H1 (cell line): ENCODE measurements at regions not wholly inside any gene's neighbourhood (a gene's known extent, or its start where the extent isn't known, plus 50 kb on each side); places are given as distances from the start of the nearest gene placed in this dataset.

Experiments used
- CTCF ChIA-PET: fragments of 300-600 bp; sonication (Branson Sonifier 250); formaldehyde crosslinking; loops from one replicate; lab custom pipeline; 2021; ENCODE audit not compliant: partially characterized antibody; lab: Charles Lee
- POLR2A ChIA-PET: fragments of 300-600 bp; sonication (Branson Sonifier 250); formaldehyde crosslinking; loops from one replicate; lab custom pipeline; 2021; ENCODE audit warnings: inconsistent platforms; ENCODE audit not compliant: partially characterized antibody; lab: Charles Lee
- DNase-seq, 2 experiments: peaks; one replicate each; pipeline versions ENCODE4 v3.0.0 to v3.0.0-alpha.2; 2010 to 2022; ENCODE audit warnings: low spot score in 2 of 2, low read depth in 1 of 2, mixed read lengths in 1 of 2
- FAIRE-seq: peaks from 2 replicates; lab custom pipeline; 2011; peaks lifted over from hg19 to GRCh38; lab: Jason Lieb, UNC
- H2AFZ ChIP-seq: 2 replicates; pipeline ENCODE4 v1.8.1; 2012; ENCODE audit warnings: low read length, inconsistent platforms
- H2AK5ac ChIP-seq: 2 replicates; pipeline ENCODE4 v1.6.1; 2013; ENCODE audit warnings: low read depth, low read length
- H2BK120ac ChIP-seq: replicated peaks from 2 replicates; pipeline ENCODE3; 2013; ENCODE audit warnings: low read depth, low read length, inconsistent platforms
- H2BK12ac ChIP-seq: 2 replicates; pipeline ENCODE4 v1.6.1; 2013; ENCODE audit warnings: low read depth, low read length
- H2BK15ac ChIP-seq: 2 replicates; pipeline ENCODE4 v1.6.1; 2013; ENCODE audit warnings: low read length
- H2BK20ac ChIP-seq: 2 replicates; pipeline ENCODE4 v1.6.1; 2013; ENCODE audit warnings: low read length
- H2BK5ac ChIP-seq: 2 replicates; pipeline ENCODE4 v1.6.1; 2013; ENCODE audit warnings: low read depth, low read length
- H3K14ac ChIP-seq: 2 replicates; pipeline ENCODE4 v1.6.1; 2013; ENCODE audit warnings: inconsistent platforms; ENCODE audit not compliant: insufficient read length
- H3K18ac ChIP-seq: 2 replicates; pipeline ENCODE4 v1.6.1; 2013; ENCODE audit warnings: low read length; ENCODE audit errors: extremely low read depth
- H3K23ac ChIP-seq: 2 replicates; pipeline ENCODE4 v1.6.1; 2013; ENCODE audit warnings: inconsistent platforms; ENCODE audit not compliant: insufficient read length
- H3K23me2 ChIP-seq: 2 replicates; pipeline ENCODE4 v1.6.1; 2013; ENCODE audit warnings: low read depth, low read length
- H3K27ac ChIP-seq: 2 replicates; pipeline ENCODE4 v1.6.1; 2011; ENCODE audit warnings: low read depth, low read length, inconsistent platforms
- H3K27me3 ChIP-seq, 4 experiments: replicated peaks in 1 of 4; 1 replicate in 1 of 4; 2 replicates in 3 of 4; pipeline versions ENCODE4 v1.6.1 to v1.8.1; 2011 to 2013; ENCODE audit warnings: low read length in 3 of 4, mild to moderate bottlenecking in 3 of 4, inconsistent platforms in 2 of 4, mixed read lengths in 2 of 4, moderate library complexity in 1 of 4; ENCODE audit not compliant: control insufficient read depth in 3 of 4, insufficient read depth in 3 of 4; ENCODE audit errors: extremely low read depth in 1 of 4
- H3K36me3 ChIP-seq, 4 experiments: 2 replicates each; pipeline versions ENCODE4 v1.6.1 to v1.8.1; 2011 to 2013; ENCODE audit warnings: mild to moderate bottlenecking in 4 of 4, low read length in 3 of 4, moderate library complexity in 2 of 4, control low read depth in 1 of 4, inconsistent platforms in 1 of 4; ENCODE audit not compliant: insufficient read depth in 4 of 4, control insufficient read depth in 2 of 4
- H3K4ac ChIP-seq: replicated peaks from 2 replicates; pipeline ENCODE3; 2013; ENCODE audit warnings: low read length, low read depth, mixed read lengths, inconsistent platforms; ENCODE audit not compliant: insufficient read length
- H3K4me1 ChIP-seq, 4 experiments: replicated peaks in 1 of 4; 1 replicate in 1 of 4; 2 replicates in 3 of 4; pipeline versions ENCODE4 v1.6.1 to v1.8.1; 2011 to 2013; ENCODE audit warnings: low read length in 3 of 4, inconsistent platforms in 2 of 4, mixed read lengths in 1 of 4; ENCODE audit not compliant: insufficient read depth in 4 of 4, control insufficient read depth in 3 of 4
- H3K4me2 ChIP-seq, 2 experiments: 2 replicates each; pipeline versions ENCODE4 v1.6.1 to v1.8.1; 2011 to 2013; ENCODE audit warnings: low read depth in 2 of 2, low read length in 2 of 2, control low read depth in 1 of 2, inconsistent platforms in 1 of 2, mild to moderate bottlenecking in 1 of 2; ENCODE audit not compliant: insufficient read depth in 1 of 2
- H3K4me3 ChIP-seq, 4 experiments: fragments of 200-600, 300-600 bp in 1 of 4; sonication (generic), shearing (Covaris generic), sonication (Bioruptor Twin) in 1 of 4; 2 replicates each; pipeline versions ENCODE4 v1.5.1 to v1.8.1; 2011 to 2016; ENCODE audit warnings: low read length in 4 of 4, low read depth in 3 of 4, control low read depth in 2 of 4, inconsistent platforms in 2 of 4, mild to moderate bottlenecking in 2 of 4, mixed read lengths in 1 of 4, moderate library complexity in 1 of 4; ENCODE audit not compliant: insufficient read depth in 2 of 4; ENCODE audit errors: extremely low read depth in 1 of 4
- H3K56ac ChIP-seq: replicated peaks from 2 replicates; pipeline ENCODE3; 2013; ENCODE audit warnings: low read depth, mild to moderate bottlenecking, mixed read lengths, low read length, inconsistent platforms; ENCODE audit not compliant: insufficient read length
- H3K79me1 ChIP-seq: 2 replicates; pipeline ENCODE4 v1.6.1; 2013; ENCODE audit warnings: low read depth, low read length, control low read depth
- H3K79me2 ChIP-seq, 2 experiments: 2 replicates each; pipeline versions ENCODE4 v1.6.1 to v1.8.1; 2012 to 2013; ENCODE audit warnings: low read length in 2 of 2, mild to moderate bottlenecking in 2 of 2, inconsistent platforms in 1 of 2; ENCODE audit not compliant: insufficient read depth in 2 of 2, control insufficient read depth in 1 of 2
- H3K9ac ChIP-seq, 4 experiments: replicated peaks in 1 of 4; 1 replicate in 1 of 4; 2 replicates in 3 of 4; pipeline versions ENCODE4 v1.6.1 to v1.8.1; 2011 to 2013; ENCODE audit warnings: low read depth in 3 of 4, low read length in 3 of 4, control low read depth in 2 of 4, mild to moderate bottlenecking in 2 of 4, moderate library complexity in 2 of 4, inconsistent platforms in 1 of 4; ENCODE audit errors: extremely low read depth in 1 of 4
- H3K9me3 ChIP-seq, 2 experiments: 2 replicates each; pipeline versions ENCODE4 v1.6.1 to v1.8.1; 2012 to 2013; ENCODE audit warnings: mild to moderate bottlenecking in 2 of 2, moderate library complexity in 2 of 2, control low read depth in 1 of 2, inconsistent platforms in 1 of 2, low read depth in 1 of 2, low read length in 1 of 2, mixed read lengths in 1 of 2; ENCODE audit not compliant: insufficient read depth in 2 of 2
- H4K20me1 ChIP-seq, 2 experiments: replicated peaks in 1 of 2; 2 replicates each; pipeline versions ENCODE3 to v1.8.1; 2011 to 2013; ENCODE audit warnings: inconsistent platforms in 2 of 2, low read length in 2 of 2, mild to moderate bottlenecking in 1 of 2; ENCODE audit not compliant: insufficient read depth in 2 of 2, control insufficient read depth in 1 of 2
- H4K5ac ChIP-seq: 2 replicates; pipeline ENCODE4 v1.6.1; 2013; ENCODE audit warnings: low read length, low read depth, mixed read lengths, inconsistent platforms; ENCODE audit not compliant: insufficient read length
- H4K8ac ChIP-seq: 2 replicates; pipeline ENCODE4 v1.8.0; 2013; ENCODE audit warnings: mild to moderate bottlenecking, moderate library complexity, low read length, inconsistent platforms; ENCODE audit not compliant: insufficient read depth; ENCODE audit errors: extremely low read depth
- H4K91ac ChIP-seq: replicated peaks from 2 replicates; pipeline ENCODE3; 2013; ENCODE audit warnings: low read length, mixed read lengths, inconsistent platforms; ENCODE audit not compliant: insufficient read length
- BACH1 ChIP-seq: IDR thresholded peaks from 2 replicates; pipeline ENCODE4 v1.6.1; 2012; ENCODE audit warnings: low read length, improper control_type of control experiment
- CHD1 ChIP-seq: IDR thresholded peaks from 2 replicates; pipeline ENCODE4 v1.6.1; 2012; ENCODE audit warnings: low read depth, low read length, improper control_type of control experiment
- CREB1 ChIP-seq: IDR thresholded peaks from 2 replicates; pipeline ENCODE4 v1.6.1; 2012; ENCODE audit warnings: inconsistent platforms
- GTF2F1 ChIP-seq: IDR thresholded peaks from 2 replicates; pipeline ENCODE4 v1.6.1; 2012; ENCODE audit warnings: low read depth, low read length, improper control_type of control experiment, borderline replicate concordance
- JUN ChIP-seq: IDR thresholded peaks from 2 replicates; pipeline ENCODE4 v1.6.1; 2011; ENCODE audit warnings: low read depth, mild to moderate bottlenecking, improper control_type of control experiment, low read length
- JUND ChIP-seq: IDR thresholded peaks from 2 replicates; pipeline ENCODE4 v1.6.1; 2011; ENCODE audit warnings: mild to moderate bottlenecking, improper control_type of control experiment, low read length
- KDM1A ChIP-seq: fragments of 200-600, 300-600 bp; sonication (generic); IDR thresholded peaks from 2 replicates; pipeline ENCODE4 v1.7.1; 2016; ENCODE audit warnings: mild to moderate bottlenecking, low read length, borderline replicate concordance
- NRF1 ChIP-seq: IDR thresholded peaks from 2 replicates; pipeline ENCODE4 v1.6.1; 2011; ENCODE audit warnings: mild to moderate bottlenecking, low read depth, low read length, improper control_type of control experiment
- SAP30 ChIP-seq: fragments of 300-600 bp; sonication (generic); IDR thresholded peaks from 2 replicates; pipeline ENCODE4 v1.7.1; 2012; ENCODE audit warnings: low read length, moderate library complexity, mild to moderate bottlenecking, inconsistent platforms; ENCODE audit not compliant: insufficient read depth, insufficient replicate concordance
- TBP ChIP-seq: IDR thresholded peaks from 2 replicates; pipeline ENCODE4 v1.6.1; 2011; ENCODE audit warnings: low read depth, low read length, improper control_type of control experiment
- WGBS, 2 experiments: shearing (Covaris generic) in 1 of 2; methylation state at CpG; one replicate each; pipeline versions ENCODE4 v1.1.6 to v1.1.7; 2013 to 2015; ENCODE audit warnings: low lambda C conversion rate in 2 of 2, mixed read lengths in 2 of 2, inconsistent platforms in 1 of 2, low coverage in 1 of 2, missing lambda C conversion rate in 1 of 2; ENCODE audit not compliant: insufficient replicate concordance in 2 of 2, insufficient coverage in 1 of 2, insufficient read length in 1 of 2; ENCODE audit errors: extremely low coverage in 1 of 2, missing lambda C conversion rate in 1 of 2; 5-methylcytosine and 5-hydroxymethylcytosine counted together

DNA sequence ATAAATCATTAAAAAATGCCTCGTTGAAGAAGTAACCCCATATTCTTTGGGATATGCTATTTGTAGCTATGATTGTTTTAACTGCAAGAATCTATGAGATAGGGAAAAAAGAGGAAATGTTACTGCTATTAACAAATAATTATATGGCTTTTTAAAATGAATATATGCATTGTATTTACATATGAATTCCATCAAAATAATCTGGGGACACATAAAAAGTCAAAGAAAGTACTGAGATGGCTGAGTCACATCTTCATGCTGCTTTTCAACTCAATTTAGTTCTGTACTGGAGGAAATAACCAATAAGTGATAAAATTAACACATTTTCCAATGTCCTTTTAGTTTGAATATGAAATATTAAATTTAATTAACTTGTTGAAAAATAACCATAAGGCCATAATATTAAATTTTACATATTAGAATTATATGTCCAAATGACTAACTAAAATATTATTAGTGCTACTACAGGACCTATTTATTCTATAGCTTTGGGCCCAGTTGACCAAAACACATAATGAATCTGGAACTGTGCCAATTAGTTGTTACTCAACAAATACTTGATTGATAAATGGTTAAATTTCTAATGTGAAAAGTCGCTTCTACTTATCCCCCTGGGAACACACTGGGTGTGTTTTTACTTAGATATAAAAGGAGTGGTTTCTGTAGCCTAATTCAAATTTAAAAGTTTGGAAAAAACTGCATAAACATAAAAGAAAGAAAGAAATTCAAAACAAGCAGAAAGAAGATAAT, 214.6 kb upstream of the PFKP start:
- CTCF ChIA-PET, result interaction anchor here (0.6 to 1.2 kb wide), 4 partner anchors 36 to 192 kb away, joined by 3 to 4 read pairs (median 3); no protein-coding TSS in a partner anchor
- H3K4me2 ChIP-seq, result no peak overlapping the region
- no peak overlapping the region for H3K14ac ChIP-seq
- no peak overlapping the region for H2BK5ac ChIP-seq
- no peaks in the 10 kb centered on the region for H3K27me3 ChIP-seq
- no peak overlapping the region for H2AK5ac ChIP-seq
- H3K23ac ChIP-seq, result no peak overlapping the region
- no peak overlapping the region for H2BK15ac ChIP-seq
- no peak overlapping the region for H3K56ac ChIP-seq
- H3K27ac ChIP-seq, result no peak overlapping the region
- no peak overlapping the region for H2BK20ac ChIP-seq
- 88% methylated on average over 2 of the region's 2 CpGs; no CpG with 5 or more reads in 1 of the 2 experiments for WGBS, 2 experiments
- no peaks in the 10 kb centered on the region for H4K20me1 ChIP-seq
- no peak overlapping the region for H3K9ac ChIP-seq
- H3K18ac ChIP-seq, result no peak overlapping the region
- H4K91ac ChIP-seq, result no peak overlapping the region
- no peak overlapping the region for H3K4ac ChIP-seq
- H4K8ac ChIP-seq, result no peak overlapping the region
- H3K4me3 ChIP-seq, result no peak overlapping the region
- H3K79me2 ChIP-seq, result no peaks in the 10 kb centered on the region
- no peaks in the 10 kb centered on the region for H3K36me3 ChIP-seq
- no peak for FAIRE-seq
- no peaks in the 10 kb centered on the region for H3K4me1 ChIP-seq
- no peaks in the 10 kb centered on the region for H3K23me2 ChIP-seq
- H2AFZ ChIP-seq, result no peak overlapping the region
- no peak overlapping the region for H2BK120ac ChIP-seq
- no peak for DNase-seq
- no peaks in the 10 kb centered on the region for H3K9me3 ChIP-seq
- no peak for TF ChIP-seq KDM1A
- TF ChIP-seq CHD1, result no peak
- no peak for TF ChIP-seq TBP
- TF ChIP-seq JUN, result no peak
- TF ChIP-seq NRF1, result no peak
- no peak for TF ChIP-seq JUND
- TF ChIP-seq CREB1, result no peak
- TF ChIP-seq GTF2F1, result no peak
- TF ChIP-seq BACH1, result no peak
- no peak for TF ChIP-seq SAP30
- H3K79me1 ChIP-seq, result no peaks in the 10 kb centered on the region
- H4K5ac ChIP-seq, result no peak overlapping the region
- POLR2A ChIA-PET, result no interaction called here
- H2BK12ac ChIP-seq, result no peak overlapping the region
